Lower lobe of right lung (tissue), 2 donors: ENCODE measurements at regions not wholly inside any gene's neighbourhood (a gene's known extent, or its start where the extent isn't known, plus 50 kb on each side); places are given as distances from the start of the nearest gene placed in this dataset.

Experiments
- ATAC-seq, 2 donors: fragments of 200-7000 bp; cut with Tn5 transposase; one replicate each; pipeline ENCODE4 v1.9.1; 2020 to 2022; ENCODE audit warnings: mild to moderate bottlenecking in 2 of 2, moderate library complexity in 2 of 2
- DNase-seq: peaks from one replicate; pipeline ENCODE4 v3.0.0-alpha.2; 2020
- H3K27ac ChIP-seq: fragments of 200-600 bp; one replicate; pipeline ENCODE4 v1.8.0; 2022
- H3K27me3 ChIP-seq: fragments of 200-600 bp; one replicate; pipeline ENCODE4 v1.8.0; 2022; ENCODE audit warnings: low read depth
- H3K36me3 ChIP-seq: fragments of 200-600 bp; one replicate; pipeline ENCODE4 v1.8.0; 2022; ENCODE audit warnings: mild to moderate bottlenecking
- H3K4me1 ChIP-seq: fragments of 200-600 bp; one replicate; pipeline ENCODE4 v1.8.0; 2022
- H3K4me3 ChIP-seq: fragments of 200-600 bp; one replicate; pipeline ENCODE4 v1.8.0; 2022; ENCODE audit warnings: mild to moderate bottlenecking
- H3K9me3 ChIP-seq: fragments of 200-600 bp; one replicate; pipeline ENCODE4 v1.8.0; 2022
- intact Hi-C: fragments of 100-400 bp; cut with DNase I; formaldehyde crosslinking; loops from one replicate; pipeline ENCODE4 v1.11.0; 2022
- TF ChIP-seq, protein P1 (sequence below): fragments of 200-600 bp; IDR thresholded peaks from one replicate; pipeline ENCODE4 v1.8.0; 2022; ENCODE audit warnings: antibody characterized with exemption, mild to moderate bottlenecking
- donor health status: DM: no; HTN: yes; CAD: no; lungs with severe emphysema.

DNA sequence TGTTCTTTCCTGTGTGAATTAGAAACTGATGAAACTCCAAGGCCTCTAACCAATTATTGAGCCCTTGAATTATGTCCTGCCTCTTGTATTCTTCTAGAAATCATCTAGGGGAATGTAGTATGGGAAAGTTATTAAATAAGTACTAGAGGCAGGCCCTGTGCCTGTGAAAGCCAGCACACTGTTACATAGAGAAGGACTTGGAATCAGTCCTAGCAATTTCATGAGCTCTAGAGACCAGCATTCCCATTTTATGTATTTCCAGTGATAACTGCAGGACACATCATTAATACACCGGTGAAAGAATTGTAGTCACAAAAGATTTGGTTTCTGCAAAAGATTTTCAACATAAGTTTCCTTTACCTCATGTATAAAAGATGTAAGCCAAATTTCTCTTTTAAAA, 168.5 kb upstream of the VLDLR start:
- Histone ChIP-seq H3K4me3 (no peak overlapping the region), H3K27ac (no peak overlapping the region), H3K27me3 (no peaks in the 10 kb centered on the region), H3K9me3 (no peaks in the 10 kb centered on the region), H3K36me3 (no peaks in the 10 kb centered on the region), H3K4me1 (no peaks in the 10 kb centered on the region)
- DNase-seq, result no peak
- no peak for ATAC-seq
- intact Hi-C loops, result no loop called here
- TF ChIP-seq, protein P1, sequence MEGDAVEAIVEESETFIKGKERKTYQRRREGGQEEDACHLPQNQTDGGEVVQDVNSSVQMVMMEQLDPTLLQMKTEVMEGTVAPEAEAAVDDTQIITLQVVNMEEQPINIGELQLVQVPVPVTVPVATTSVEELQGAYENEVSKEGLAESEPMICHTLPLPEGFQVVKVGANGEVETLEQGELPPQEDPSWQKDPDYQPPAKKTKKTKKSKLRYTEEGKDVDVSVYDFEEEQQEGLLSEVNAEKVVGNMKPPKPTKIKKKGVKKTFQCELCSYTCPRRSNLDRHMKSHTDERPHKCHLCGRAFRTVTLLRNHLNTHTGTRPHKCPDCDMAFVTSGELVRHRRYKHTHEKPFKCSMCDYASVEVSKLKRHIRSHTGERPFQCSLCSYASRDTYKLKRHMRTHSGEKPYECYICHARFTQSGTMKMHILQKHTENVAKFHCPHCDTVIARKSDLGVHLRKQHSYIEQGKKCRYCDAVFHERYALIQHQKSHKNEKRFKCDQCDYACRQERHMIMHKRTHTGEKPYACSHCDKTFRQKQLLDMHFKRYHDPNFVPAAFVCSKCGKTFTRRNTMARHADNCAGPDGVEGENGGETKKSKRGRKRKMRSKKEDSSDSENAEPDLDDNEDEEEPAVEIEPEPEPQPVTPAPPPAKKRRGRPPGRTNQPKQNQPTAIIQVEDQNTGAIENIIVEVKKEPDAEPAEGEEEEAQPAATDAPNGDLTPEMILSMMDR, result no peak

DNA sequence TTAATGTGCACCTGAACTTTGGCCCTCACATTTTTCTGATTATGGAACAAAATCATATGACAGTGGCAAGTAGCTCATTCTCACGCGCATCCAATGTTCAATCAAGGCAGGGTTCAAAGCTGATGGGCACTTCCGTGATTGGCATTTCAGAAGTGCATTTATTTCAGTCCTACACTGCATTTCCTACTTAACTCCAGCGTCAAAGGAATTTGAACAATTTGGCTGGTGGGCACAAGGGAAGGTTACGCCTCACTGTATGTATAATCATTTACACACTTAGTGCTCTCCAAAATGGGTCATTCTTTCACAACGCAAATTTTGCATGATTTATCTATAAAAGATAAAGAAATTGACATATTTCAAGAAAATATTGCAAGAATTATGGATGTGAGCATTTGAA, 167.9 kb upstream of the VLDLR start:
- no peak overlapping the region for H3K27ac ChIP-seq
- H3K27me3 ChIP-seq, result no peaks in the 10 kb centered on the region
- no peak overlapping the region for H3K4me3 ChIP-seq
- no peaks in the 10 kb centered on the region for H3K36me3 ChIP-seq
- ATAC-seq (no peak), DNase-seq (no peak)
- H3K9me3 ChIP-seq, result no peaks in the 10 kb centered on the region
- H3K4me1 ChIP-seq, result no peaks in the 10 kb centered on the region
- intact Hi-C loops, result no loop called here
- TF ChIP-seq, protein P1, result no peak

DNA sequence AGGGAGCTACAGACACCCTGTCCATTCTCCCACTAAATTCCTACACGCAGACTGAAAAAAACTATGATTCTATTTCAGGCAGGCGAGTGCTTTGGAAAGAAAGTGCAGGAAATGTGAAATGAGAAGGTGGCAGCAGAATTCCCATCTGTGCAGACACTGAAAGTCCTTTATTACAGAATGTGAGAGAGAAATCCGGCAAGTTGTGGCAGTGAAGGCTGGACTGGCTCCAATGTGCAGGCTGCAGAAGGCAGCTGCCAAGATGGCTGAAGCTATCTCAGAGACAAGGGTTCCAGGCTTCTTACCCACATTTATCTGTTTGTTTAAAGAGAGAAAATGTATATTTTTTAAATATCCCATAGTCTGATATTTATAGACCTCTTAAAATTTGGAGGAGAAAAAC, 161.8 kb upstream of the VLDLR start:
- Histone ChIP-seq H3K9me3 (no peaks in the 10 kb centered on the region), H3K36me3 (no peaks in the 10 kb centered on the region), H3K27ac (no peak overlapping the region), H3K4me3 (no peak overlapping the region), H3K27me3 (no peaks in the 10 kb centered on the region), H3K4me1 (no peaks in the 10 kb centered on the region)
- intact Hi-C loops, result no loop called here
- ATAC-seq (no peak), DNase-seq (no peak)
- TF ChIP-seq, protein P1, result no peak

DNA sequence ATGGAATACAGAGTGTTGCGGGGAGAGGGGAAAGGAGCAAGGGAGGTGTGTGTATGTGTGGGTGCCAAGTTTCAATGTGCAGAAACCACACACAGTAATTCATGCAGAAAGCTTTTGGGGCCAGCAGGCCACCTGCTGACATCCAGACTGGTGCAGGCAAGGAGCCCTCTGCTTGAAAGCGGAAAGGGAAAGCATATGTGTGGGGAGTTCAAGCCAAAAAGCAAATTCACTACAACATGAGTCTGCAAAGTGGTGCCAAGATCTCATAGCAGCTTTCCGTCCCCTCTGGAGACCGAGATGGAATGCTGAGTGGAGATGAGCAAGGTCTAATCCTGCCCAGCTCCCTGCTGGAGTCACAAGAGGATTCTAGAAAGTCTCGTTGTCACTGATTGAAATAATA, 159.7 kb upstream of the VLDLR start:
- Histone ChIP-seq H3K36me3 (no peaks in the 10 kb centered on the region), H3K27ac (no peak overlapping the region), H3K9me3 (no peaks in the 10 kb centered on the region), H3K27me3 (no peaks in the 10 kb centered on the region), H3K4me3 (no peak overlapping the region), H3K4me1 (no peaks in the 10 kb centered on the region)
- ATAC-seq (no peak), DNase-seq (no peak)
- TF ChIP-seq, protein P1, result no peak
- intact Hi-C loops, result no loop called here

DNA sequence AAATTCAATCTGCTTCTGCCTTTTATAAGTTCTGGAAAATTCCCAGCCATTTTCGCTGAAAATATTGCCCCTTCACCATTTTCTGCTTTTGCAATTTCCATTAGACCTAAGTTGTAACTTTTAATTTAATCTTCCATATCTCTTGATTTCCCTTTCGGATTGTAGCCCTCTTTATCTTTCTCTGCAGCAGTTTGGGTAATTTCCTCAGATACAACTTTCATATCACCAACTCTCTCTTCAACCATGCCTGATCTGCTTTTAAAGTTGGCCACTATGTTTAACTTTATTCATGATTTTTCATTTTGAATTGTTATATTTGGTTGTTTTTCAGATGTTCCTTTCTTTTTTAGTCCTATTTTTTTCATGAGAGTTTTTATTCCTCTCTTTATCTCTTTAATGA, 157.0 kb upstream of the VLDLR start:
- intact Hi-C loops, result no loop called here
- TF ChIP-seq, protein P1, result no peak
- Histone ChIP-seq H3K36me3 (no peaks in the 10 kb centered on the region), H3K27ac (no peak overlapping the region), H3K9me3 (no peaks in the 10 kb centered on the region), H3K4me1 (no peaks in the 10 kb centered on the region), H3K27me3 (no peaks in the 10 kb centered on the region), H3K4me3 (no peak overlapping the region)
- ATAC-seq (no peak), DNase-seq (no peak)

DNA sequence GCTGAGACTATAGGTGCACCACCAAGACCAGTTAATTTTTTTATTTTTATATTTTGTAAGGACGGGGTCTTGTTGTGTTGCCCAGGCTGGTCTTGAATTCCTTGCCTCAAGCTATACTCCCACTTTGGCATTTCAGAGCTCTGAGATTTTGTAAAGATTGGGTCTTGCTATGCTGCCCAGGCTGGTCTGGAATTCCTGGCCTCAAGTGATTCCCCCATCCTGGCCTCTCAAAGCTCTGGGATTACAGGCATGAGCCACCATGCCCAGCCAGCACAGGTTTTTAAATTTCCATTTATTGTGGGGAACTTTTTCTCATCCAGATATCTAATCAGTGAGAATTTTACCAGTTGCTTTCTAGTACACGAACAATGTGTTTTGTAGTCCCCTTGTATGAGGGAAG, 156.1 kb upstream of the VLDLR start:
- H3K9me3 ChIP-seq, result no peaks in the 10 kb centered on the region
- intact Hi-C loops, result no loop called here
- TF ChIP-seq, protein P1, result no peak
- H3K4me3 ChIP-seq, result no peak overlapping the region
- DNase-seq, result no peak
- H3K4me1 ChIP-seq, result no peaks in the 10 kb centered on the region
- no peak for ATAC-seq
- no peaks in the 10 kb centered on the region for H3K27me3 ChIP-seq
- no peaks in the 10 kb centered on the region for H3K36me3 ChIP-seq
- no peak overlapping the region for H3K27ac ChIP-seq
